Thyroid gland (tissue), 4 donors: ENCODE measurements at regions not wholly inside any gene's neighbourhood (a gene's known extent, or its start where the extent isn't known, plus 50 kb on each side); places are given as distances from the start of the nearest gene placed in this dataset.

ENCODE experiments used
- CTCF ChIP-seq, 6 experiments: fragments of 200-600 bp in 3 of 6; fragments of 450-650 bp in 3 of 6; sonication (generic) in 3 of 6; IDR thresholded peaks; one replicate each; pipeline ENCODE4 v1.5.1; 2016 to 2019; ENCODE audit warnings: antibody characterized with exemption in 6 of 6, mild to moderate bottlenecking in 2 of 6, inconsistent platforms in 1 of 6, moderate library complexity in 1 of 6
- POLR2A ChIP-seq, 2 donors: fragments of 450-650 bp; IDR thresholded peaks; one replicate each; pipeline ENCODE4 v1.6.1; 2017; ENCODE audit warnings: antibody characterized with exemption in 2 of 2, mild to moderate bottlenecking in 2 of 2, moderate library complexity in 1 of 2

DNA sequence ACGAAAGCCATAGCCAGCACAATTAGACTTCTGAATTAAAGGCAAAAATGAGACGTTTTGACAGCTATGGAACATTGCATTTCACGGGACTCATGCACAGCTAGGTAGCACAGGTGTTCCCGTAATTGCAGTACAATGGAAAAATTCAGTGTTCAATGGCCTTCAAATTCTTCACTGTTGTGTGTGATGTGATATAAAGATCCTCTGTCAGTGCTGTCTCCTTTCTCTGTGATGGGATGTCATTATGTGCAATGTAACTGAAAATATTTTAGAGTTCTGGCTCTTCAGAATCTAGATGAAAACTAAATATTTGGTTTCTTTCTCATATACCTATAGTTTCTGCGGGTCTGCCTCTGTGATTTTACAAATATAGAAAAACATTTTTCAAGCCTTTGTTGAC, 1599.7 kb downstream of the MRPL39 start:
- TF ChIP-seq CTCF (IDR thresholded peaks at IDR 0.05): no peak
- no peak for TF ChIP-seq POLR2A (IDR thresholded peaks at IDR 0.05)
